MM.1S (cell line): ENCODE measurements at regions not wholly inside any gene's neighbourhood (a gene's known extent, or its start where the extent isn't known, plus 50 kb on each side); places are given as distances from the start of the nearest gene placed in this dataset.

Experiments
- EZH2 ChIP-seq: fragments of 300-600 bp; sonication (generic); optimal IDR thresholded peaks from 2 replicates; pipeline ENCODE3; 2017; ENCODE audit warnings: low read depth, mild to moderate bottlenecking, antibody characterized with exemption, low read length, mixed read lengths
- TF ChIP-seq, protein P1 (sequence below): fragments of 300-600 bp; sonication (generic); IDR thresholded peaks from 2 replicates; pipeline ENCODE4 v1.5.1; 2016; ENCODE audit warnings: antibody characterized with exemption, low read length, mixed read lengths

DNA sequence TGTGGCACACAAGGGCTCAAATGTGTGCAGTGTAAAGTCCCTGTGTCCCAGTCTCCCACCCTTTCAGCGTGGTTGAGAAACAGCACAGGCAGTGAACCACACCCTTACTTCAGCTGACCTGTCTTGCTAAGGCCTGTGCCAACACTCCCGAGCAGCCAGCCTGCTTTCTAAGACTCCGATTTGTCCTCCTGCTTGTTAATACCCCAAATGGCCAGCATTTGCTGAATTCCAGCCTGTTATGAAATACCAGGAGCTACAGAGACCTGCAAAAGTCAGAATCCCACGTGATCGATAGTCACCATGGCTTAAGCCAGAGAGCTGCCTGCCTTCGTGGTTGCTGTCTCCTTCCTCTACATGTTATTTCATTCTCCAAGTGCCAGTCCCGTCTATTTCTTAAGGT, 200.5 kb downstream of the FGF9 start:
- TF ChIP-seq, protein P1, sequence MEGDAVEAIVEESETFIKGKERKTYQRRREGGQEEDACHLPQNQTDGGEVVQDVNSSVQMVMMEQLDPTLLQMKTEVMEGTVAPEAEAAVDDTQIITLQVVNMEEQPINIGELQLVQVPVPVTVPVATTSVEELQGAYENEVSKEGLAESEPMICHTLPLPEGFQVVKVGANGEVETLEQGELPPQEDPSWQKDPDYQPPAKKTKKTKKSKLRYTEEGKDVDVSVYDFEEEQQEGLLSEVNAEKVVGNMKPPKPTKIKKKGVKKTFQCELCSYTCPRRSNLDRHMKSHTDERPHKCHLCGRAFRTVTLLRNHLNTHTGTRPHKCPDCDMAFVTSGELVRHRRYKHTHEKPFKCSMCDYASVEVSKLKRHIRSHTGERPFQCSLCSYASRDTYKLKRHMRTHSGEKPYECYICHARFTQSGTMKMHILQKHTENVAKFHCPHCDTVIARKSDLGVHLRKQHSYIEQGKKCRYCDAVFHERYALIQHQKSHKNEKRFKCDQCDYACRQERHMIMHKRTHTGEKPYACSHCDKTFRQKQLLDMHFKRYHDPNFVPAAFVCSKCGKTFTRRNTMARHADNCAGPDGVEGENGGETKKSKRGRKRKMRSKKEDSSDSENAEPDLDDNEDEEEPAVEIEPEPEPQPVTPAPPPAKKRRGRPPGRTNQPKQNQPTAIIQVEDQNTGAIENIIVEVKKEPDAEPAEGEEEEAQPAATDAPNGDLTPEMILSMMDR = no peak
- no peak for TF ChIP-seq EZH2
